Fibroblast of peridontal ligament (primary cell): ENCODE measurements at regions not wholly inside any gene's neighbourhood (a gene's known extent, or its start where the extent isn't known, plus 50 kb on each side); places are given as distances from the start of the nearest gene placed in this dataset.
"Not testable (repeated sequence)": the region's sequence is repeated elsewhere in the genome, so short reads cannot be mapped to it uniquely, and the experiment has no call there.

Experiments used
- DNase-seq: peaks from one replicate; pipeline ENCODE4 v3.0.0-alpha.2; 2010; ENCODE audit errors: extremely low read depth

DNA sequence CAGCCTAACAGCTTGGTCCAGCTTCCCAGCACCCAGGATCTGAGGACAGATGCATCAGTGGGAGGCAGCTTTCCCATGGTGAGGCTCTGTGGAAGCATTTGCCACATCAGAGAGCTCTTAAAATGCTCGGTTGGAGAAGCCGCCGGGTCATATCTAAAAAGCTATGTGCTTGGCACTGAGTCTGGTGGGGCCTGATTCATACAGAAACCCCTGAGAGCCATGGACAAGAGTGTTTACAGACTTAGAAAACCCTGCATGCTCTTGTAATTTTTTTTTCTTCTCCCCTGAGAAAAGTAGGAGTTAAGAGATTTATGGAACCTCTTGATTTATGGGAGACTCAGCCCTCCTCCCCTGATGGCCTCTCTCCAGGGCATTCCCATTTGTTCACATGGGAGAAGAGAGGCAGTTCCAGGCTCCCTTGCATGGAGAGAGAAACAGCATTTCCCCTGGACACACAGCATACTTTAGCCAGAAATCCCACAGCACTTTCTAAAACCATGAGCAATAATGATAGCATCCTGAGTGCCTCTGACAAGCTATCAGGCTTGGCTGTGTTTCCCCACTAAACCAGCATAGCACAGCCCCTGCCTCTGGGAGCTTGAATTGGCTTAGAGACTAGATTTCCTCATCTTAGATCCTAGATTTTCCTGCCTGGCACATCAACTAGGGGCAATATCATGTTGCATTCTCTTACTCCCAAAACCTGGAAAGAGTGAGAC, 322.1 kb upstream of the AUTS2 start:
- no peak for DNase-seq

DNA sequence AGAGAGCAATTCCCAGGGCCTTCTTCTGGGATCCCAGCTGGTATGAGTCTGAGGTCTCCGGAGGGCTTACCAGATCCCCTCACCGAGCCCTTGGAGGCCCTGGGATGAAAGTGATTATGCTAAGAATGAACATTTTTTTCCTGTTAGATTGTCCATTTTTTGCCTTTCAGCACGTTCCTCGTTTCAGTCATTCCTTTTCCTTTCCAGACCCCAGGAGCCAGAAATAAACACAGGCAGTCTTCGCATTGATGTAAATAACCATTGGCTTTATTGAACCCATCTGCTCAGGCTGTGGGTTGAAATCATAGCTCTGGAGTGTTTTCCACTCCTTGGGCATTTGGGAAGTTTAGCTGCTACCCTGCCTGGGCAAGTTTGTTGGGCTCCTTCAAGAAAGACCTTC, 320.9 kb upstream of the AUTS2 start:
- DNase-seq: no peak

- no peak for DNase-seq
Observed at GRCh38 chr7:69282946-69283345, 315.3 kb upstream of the AUTS2 start.

DNA sequence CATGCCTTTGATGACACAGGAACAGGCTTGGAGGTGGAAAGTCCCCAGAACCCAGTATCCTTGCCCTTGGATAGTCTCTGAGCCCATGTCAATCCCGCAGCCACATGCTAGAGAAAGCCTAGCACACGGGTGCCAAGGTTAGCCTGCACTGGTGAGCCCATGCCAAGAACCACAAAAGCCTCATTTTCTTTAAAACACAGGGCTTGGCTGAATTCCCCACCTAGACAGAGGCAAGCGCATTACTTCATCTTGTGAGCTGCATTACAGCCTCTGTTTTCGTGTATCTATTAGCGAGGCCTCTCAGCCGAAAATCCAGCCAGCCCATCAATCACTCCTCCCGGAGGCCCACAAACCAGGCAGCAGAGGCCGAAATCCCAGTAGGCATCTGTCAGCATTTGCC, 314.9 kb upstream of the AUTS2 start:
- DNase-seq: no peak

DNA sequence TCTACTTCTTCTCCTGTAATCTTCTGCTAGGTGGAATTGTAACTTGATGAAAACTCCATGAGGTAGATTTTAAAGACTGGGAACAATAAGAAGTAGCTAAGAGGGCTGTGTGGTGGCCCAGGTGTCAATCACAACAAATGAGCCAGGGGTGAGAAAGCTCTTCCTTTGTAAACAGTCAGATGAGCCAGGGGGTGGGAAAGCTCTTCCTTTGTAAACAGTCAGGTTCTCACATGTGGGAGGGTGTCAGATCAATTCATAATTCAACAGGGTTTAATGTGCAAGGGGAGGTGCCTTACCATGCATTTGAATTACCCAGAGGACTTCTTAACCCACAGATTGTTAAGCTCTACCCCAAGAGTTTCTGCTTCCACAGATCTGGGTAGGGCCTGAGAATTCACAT, 312.4 kb upstream of the AUTS2 start:
- no peak for DNase-seq

- DNase-seq: no peak
Observed at GRCh38 chr7:69295977-69296376, 302.3 kb upstream of the AUTS2 start.

- DNase-seq: no peak
Observed at GRCh38 chr7:69301253-69301652, 297.0 kb upstream of the AUTS2 start.

- DNase-seq: no peak
Observed at GRCh38 chr7:69309601-69310000, 288.7 kb upstream of the AUTS2 start.

GRCh38 chr7:69311489-69311888, 286.8 kb upstream of the AUTS2 start:
- no peak for DNase-seq

DNA sequence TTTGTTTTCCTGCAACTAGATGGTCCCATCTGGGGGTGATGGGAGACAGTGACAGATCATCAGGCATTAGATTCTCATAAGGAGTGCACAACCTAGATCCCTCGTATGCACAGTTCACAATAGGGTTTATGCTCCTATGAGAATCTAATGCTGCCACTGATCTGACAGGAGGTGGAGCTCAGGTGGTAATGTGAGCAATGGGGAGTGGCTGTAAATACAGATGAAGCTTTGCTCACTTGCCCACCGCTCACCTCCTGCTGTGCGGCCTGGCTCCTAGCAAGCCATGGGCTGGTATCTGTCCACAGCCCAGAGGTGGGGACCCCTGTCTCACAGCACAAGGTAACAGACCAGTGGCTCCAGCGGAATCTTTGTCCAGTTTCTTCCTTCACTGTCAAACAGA, 284.4 kb upstream of the AUTS2 start:
- DNase-seq: not testable (repeated sequence)

DNA sequence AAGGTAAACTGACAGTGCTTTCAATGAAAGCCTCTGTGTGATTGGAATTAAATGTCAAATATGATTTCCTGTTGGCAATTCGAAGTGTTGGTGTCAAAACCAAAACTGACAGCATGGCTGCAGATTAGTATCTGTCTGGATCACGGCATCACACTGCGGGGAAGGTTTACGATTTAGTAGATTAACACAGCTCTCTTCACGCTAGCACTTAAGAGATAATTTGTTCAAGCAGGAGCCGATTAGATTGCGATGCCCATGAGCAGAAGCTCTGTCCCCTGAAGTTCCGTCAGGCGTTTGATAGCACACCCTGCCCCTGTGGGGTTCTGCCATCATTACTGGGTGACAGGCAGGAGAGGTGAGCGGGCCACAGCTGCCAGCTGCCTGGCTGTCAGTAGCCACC, 279.5 kb upstream of the AUTS2 start:
- DNase-seq: no peak

- no peak for DNase-seq
Observed at GRCh38 chr7:69328516-69328915, 269.8 kb upstream of the AUTS2 start.

DNA sequence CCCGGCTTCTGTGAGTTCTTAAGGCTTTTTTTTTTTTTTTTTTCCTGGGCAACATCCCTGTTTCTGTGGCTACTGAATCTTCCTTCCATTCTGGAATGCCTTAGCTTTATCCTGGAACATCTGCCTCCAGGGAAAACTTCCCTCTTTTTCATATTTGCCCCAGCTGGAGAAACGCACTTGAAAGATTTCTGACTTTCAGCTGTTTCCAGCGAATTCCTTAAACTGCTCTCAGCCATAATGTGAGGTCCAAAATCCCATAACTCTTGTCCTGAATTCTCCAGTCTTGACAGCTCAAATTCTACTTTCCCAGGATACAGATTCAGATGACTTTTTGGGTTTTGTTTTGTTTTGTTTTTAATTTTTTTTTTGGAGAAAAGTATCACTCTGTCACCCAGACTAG, 263.6 kb upstream of the AUTS2 start:
- DNase-seq: no peak

DNA sequence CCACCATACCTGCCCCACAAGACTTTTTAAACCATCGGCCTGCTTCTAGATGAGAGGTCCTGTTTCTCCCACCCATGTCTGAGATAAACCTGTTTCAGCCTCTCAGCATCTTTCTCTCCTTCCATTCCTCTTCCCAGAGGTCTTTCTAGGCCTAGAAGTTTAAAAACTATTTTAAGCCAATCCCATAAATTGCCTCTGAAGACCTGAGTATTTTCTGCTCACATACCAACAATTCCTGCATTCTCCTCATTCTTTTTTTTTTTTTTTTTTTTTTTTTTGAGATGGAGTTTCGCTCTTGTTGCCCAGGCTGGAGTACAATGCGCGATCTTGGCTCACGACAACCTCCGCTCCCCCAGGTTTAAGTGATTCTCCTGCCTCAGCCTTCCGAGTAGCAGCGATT, 262.9 kb upstream of the AUTS2 start:
- no peak for DNase-seq

DNA sequence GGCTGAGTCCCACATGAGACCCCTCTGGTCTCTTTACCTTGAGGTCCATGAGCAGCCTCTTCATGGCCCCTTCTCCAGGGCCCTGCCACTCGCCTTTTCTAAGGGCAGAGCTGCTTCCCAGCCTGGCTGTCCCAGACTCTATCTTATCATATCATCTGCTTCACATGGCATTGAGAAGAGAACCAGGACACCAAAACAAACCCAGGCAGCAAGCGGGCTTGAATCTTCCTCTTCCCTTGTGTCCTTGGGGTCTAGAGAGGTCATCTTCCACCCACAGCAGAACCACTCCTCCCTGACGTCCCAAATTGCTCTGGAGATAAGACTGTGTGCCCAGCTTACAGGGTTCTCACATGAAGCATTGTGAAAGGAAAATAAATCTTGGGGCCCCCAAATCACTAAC, 261.3 kb upstream of the AUTS2 start:
- no peak for DNase-seq

GRCh38 chr7:69338144-69338543, 260.1 kb upstream of the AUTS2 start:
- no peak for DNase-seq

GRCh38 chr7:69341288-69341687, 257.0 kb upstream of the AUTS2 start:
- DNase-seq: no peak

DNA sequence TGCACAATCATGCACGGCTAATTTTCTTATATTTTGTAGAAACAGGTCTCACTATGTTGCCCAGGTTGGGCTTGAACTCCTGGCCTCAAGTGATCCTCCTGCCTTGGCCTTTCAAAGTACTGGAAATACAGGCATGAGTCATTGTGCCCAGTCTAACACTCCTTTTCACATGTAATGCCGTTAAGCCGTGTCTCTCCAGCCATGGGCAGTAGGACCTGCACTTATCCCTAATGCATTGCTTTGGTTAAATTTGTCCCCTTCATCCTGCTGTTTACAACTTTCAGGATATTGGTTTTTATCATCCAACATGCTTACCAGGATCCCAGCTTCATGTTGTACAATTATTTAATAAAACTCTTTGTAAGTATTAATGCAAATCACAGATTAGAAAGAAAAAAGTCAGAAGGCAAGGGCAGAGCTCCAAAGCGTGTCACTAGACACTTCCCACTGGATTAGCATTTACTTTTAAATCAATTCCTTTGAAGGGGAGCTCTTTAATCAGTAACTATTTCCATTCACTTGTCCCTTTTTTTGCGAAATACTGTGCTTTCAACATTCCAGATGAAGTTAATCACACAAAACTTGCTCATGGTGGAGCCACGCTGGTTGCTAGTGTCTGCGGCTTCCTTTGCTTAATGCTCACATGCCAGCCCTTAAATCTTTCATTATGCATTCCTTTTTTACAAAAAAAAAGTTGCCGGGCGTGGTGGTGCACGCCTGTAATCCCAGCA, 256.0 kb upstream of the AUTS2 start:
- no peak for DNase-seq

- no peak for DNase-seq
Observed at GRCh38 chr7:69349291-69349690, 249.0 kb upstream of the AUTS2 start.

DNA sequence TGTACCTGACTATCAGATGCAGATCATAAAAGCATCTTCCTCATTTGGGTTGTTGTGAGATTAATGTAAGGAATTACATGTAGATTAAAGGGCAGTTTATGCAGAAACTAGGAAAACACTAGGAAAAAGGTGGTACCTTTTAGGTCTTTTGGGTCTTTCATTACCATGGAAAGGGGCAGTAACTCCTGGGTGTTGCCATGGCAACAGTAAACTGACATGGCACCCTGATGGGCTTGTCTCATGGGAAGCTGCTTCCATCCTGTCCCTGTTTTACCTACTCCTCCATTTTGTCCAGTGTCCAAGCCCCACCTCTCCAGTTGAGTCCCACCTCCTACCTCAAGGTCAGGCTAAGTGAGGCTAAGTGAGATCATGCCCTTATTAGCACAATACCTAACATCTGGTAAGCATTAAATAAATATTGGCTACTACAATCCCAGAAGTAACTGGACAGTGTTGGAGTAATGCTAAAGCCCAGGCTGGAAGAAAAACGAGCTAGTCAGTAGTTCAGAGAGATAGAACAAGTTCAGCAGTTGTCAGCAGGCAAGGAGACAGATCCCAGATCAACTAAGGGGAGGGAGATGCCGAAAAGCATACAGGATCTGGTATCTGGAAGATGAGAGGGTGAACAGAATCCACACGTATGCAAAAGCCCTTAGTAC, 240.0 kb upstream of the AUTS2 start:
- no peak for DNase-seq

DNA sequence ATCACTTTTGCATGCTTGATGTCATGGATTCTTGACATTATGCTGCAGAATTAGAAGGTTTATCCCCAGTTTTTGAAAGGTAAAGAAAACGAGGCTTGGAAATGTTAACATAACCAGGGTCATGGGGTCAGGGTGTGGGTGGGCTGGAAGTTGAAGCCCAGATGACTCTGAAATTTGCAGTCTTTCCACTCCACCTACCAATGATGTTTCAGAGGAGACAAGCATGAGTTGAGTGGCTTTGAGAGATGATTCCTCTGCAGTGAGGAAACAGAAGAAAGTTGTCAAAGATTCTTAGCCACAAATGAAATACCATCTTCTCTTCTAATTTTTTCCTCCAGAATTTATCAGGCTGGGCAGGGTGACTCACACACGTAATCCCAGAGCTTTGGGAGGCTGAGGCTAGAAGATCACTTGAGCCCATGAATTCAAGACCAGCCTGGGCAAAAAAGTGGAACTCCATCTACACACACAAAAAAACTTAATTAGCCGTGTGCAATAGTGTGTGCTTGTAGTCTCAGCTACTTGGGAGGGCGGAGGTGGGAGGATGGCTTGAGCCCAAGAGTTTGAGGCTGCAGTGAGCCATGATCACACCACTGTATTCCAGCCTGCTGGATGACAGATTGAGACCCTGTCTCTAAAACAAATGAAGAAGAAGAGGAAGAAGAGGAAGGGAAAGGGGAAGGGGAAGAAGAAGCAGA, 239.1 kb upstream of the AUTS2 start:
- DNase-seq: no peak

DNA sequence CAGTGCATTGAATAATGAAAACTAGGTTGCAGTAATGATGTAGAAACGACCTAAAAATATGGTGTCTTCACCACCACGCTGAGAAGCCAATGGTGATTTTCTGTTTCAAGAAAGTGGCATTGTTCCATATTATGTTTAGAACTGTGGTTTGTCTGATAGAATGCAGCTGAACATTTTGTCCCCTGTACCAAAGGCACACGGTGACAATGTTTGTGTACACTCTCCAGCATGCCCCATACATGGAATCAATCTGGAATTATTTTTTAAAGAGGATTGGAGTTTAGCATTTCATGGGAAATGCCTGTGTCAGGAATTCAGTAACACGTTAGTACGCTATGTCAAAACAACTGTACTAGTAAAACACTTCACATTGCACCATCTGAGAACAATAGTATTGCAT, 237.4 kb upstream of the AUTS2 start:
- no peak for DNase-seq

- DNase-seq: no peak
Observed at GRCh38 chr7:69363136-69363535, 235.1 kb upstream of the AUTS2 start.
